ENCODE measurements at regions not wholly inside any gene's neighbourhood (a gene's known extent, or its start where the extent isn't known, plus 50 kb on each side); places are given as distances from the start of the nearest gene placed in this dataset.

DNA sequence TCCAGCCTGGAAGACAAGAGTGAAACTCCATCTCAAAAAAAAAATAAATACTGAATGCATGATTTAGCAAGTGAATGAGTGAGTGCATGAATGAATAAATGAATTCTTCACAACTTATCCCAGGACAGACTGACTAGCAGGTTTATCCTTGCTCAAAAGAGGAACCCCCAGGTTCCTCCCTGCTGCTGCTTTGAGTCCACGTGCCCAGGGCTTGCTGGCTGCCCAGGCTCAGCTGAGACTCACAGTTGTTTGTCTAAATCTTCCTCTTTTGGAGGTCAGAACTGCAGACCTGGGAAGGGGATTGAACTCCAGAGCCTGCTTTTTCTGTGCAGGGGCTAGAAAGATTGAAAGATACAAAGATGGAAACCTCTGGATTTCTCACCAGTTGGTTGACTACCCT is 117.4 kb upstream of the TMEM45B start:
- DNase-seq = no peak
- Histone ChIP-seq H3K4me1 (ENCODE audit: control insufficient read depth, insufficient read depth, low read length) (no peaks in the 10 kb centered on the region), H3K14ac (replicated peaks; ENCODE audit: low read depth, low read length) (no peak overlapping the region), H3K4ac (ENCODE audit: low read depth, low read length) (no peak overlapping the region), H3K4me2 (ENCODE audit: low read depth, low read length) (no peak overlapping the region), H3K56ac (ENCODE audit: extremely low read depth, insufficient read depth, low read length) (no peak overlapping the region), H2BK20ac (ENCODE audit: low read depth, low read length) (no peak overlapping the region), H2BK15ac (ENCODE audit: low read depth, low read length) (no peak overlapping the region), H2BK120ac (ENCODE audit: low read depth, low read length) (no peak overlapping the region), H3K79me1 (ENCODE audit: low read depth in 1 of 2, low read length in 2 of 2) (no peaks in the 10 kb centered on the region), H4K91ac (ENCODE audit: insufficient read depth, low read depth, low read length) (no peak overlapping the region), H3K27me3 (ENCODE audit: control insufficient read depth, insufficient read depth, low read length) (peaks cover 17% of the 10 kb centered on the region), H4K20me1 (ENCODE audit: insufficient read depth, low read length) (no peaks in the 10 kb centered on the region), H2AFZ (replicated peaks; ENCODE audit: low read length, poor library complexity) (no peak overlapping the region), H4K5ac (ENCODE audit: low read depth, low read length) (no peak overlapping the region), H3K9ac (ENCODE audit: low read depth, low read length) (no peak overlapping the region), H2BK5ac (ENCODE audit: low read depth, low read length, poor library complexity, severe bottlenecking) (no peak overlapping the region), H3K18ac (ENCODE audit: low read depth, low read length) (no peak overlapping the region), H3K27ac (ENCODE audit: insufficient read depth, low read length) (no peak overlapping the region), H4K8ac (ENCODE audit: low read depth in 2 of 2, low read length in 2 of 2) (no peak overlapping the region), H3K23ac (ENCODE audit: low read depth, low read length) (no peak overlapping the region), H3K4me3 (ENCODE audit: insufficient read depth, low read depth, low read length) (no peak overlapping the region), H3K9me1 (ENCODE audit: insufficient read depth, low read length) (no peaks in the 10 kb centered on the region), H2AK9ac (replicated peaks; ENCODE audit: low read depth, low read length, poor library complexity) (no peak overlapping the region), H2AK5ac (ENCODE audit: low read depth, low read length) (no peak overlapping the region), H3K9me3 (ENCODE audit: control insufficient read depth, insufficient read depth, low read length) (no peaks in the 10 kb centered on the region), H3K36me3 (ENCODE audit: control insufficient read depth, insufficient read depth, low read length) (no peaks in the 10 kb centered on the region)
- ATAC-seq (ENCODE audit: low read depth) = no peak
- dilution Hi-C loops (cut with HindIII; ENCODE audit: low sequenced_read_pairs, unreplicated experiment) = no loop called here
- CTCF ChIA-PET = no interaction called here
- WGBS, 2 experiments (ENCODE audit: extremely low coverage in 2 of 2, insufficient read length in 1 of 2) = no CpG with 5 or more reads among the region's 1 CpG
- intact Hi-C loops (cut with micrococcal nuclease) = loop anchor here (2.0 to 5.0 kb wide), 2 partner anchors 321 to 581 kb away; partner anchors contain the start of gene BARX2
- in situ Hi-C loops (cut with MboI; ENCODE audit: low sequenced_read_pairs) = loop anchor here (5.0 kb wide), 1 partner anchor 321 kb away; the partner anchor contains the start of gene BARX2
- POLR2A ChIA-PET (ENCODE audit: unreplicated experiment) = no interaction called here
- no TSS peak for BruUV-seq (replicated peaks)
- TF ChIP-seq SMC3 (IDR thresholded peaks at IDR 0.05; ENCODE audit: low read depth, low read length) (no peak), MXI1 (IDR thresholded peaks at IDR 0.05; ENCODE audit: borderline replicate concordance, low read depth, low read length) (no peak), MAFK (IDR thresholded peaks at IDR 0.05; ENCODE audit: low read depth, low read length) (no peak)
- TF ChIP-seq, protein P1, sequence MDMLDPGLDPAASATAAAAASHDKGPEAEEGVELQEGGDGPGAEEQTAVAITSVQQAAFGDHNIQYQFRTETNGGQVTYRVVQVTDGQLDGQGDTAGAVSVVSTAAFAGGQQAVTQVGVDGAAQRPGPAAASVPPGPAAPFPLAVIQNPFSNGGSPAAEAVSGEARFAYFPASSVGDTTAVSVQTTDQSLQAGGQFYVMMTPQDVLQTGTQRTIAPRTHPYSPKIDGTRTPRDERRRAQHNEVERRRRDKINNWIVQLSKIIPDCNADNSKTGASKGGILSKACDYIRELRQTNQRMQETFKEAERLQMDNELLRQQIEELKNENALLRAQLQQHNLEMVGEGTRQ (IDR thresholded peaks at IDR 0.05; ENCODE audit: low read depth, low read length) = no peak
- TF ChIP-seq, protein P2, sequence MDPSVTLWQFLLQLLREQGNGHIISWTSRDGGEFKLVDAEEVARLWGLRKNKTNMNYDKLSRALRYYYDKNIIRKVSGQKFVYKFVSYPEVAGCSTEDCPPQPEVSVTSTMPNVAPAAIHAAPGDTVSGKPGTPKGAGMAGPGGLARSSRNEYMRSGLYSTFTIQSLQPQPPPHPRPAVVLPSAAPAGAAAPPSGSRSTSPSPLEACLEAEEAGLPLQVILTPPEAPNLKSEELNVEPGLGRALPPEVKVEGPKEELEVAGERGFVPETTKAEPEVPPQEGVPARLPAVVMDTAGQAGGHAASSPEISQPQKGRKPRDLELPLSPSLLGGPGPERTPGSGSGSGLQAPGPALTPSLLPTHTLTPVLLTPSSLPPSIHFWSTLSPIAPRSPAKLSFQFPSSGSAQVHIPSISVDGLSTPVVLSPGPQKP (IDR thresholded peaks at IDR 0.05; ENCODE audit: borderline replicate concordance, low read depth, low read length) = no peak

Measured in IMR-90 (cell line).